Upper lobe of right lung (tissue), 1 donor: ENCODE measurements at regions not wholly inside any gene's neighbourhood (a gene's known extent, or its start where the extent isn't known, plus 50 kb on each side); places are given as distances from the start of the nearest gene placed in this dataset.

Experiments used
- ATAC-seq: fragments of 200-7000 bp; cut with Tn5 transposase; one replicate; pipeline ENCODE4 v1.9.1; 2020; ENCODE audit warnings: mild to moderate bottlenecking, moderate library complexity
- DNase-seq: peaks from one replicate; pipeline ENCODE4 v3.0.0-alpha.2; 2020
- H3K27ac ChIP-seq: fragments of 200-600 bp; one replicate; pipeline ENCODE4 v1.8.0; 2022
- H3K27me3 ChIP-seq: fragments of 200-600 bp; one replicate; pipeline ENCODE4 v1.8.0; 2022; ENCODE audit warnings: mild to moderate bottlenecking
- H3K36me3 ChIP-seq: fragments of 200-600 bp; one replicate; pipeline ENCODE4 v1.8.0; 2022
- H3K4me1 ChIP-seq: fragments of 200-600 bp; one replicate; pipeline ENCODE4 v1.8.0; 2022
- H3K4me3 ChIP-seq: fragments of 200-600 bp; one replicate; pipeline ENCODE4 v1.8.0; 2022; ENCODE audit warnings: mild to moderate bottlenecking
- H3K9me3 ChIP-seq: fragments of 200-600 bp; one replicate; pipeline ENCODE4 v1.8.0; 2022
- CTCF ChIP-seq: fragments of 200-600 bp; IDR thresholded peaks from one replicate; pipeline ENCODE4 v1.8.0; 2022; ENCODE audit warnings: antibody characterized with exemption
- intact Hi-C: fragments of 100-400 bp; cut with DNase I; formaldehyde crosslinking; loops from one replicate; pipeline ENCODE4 v1.11.0; 2022
- donor health status: DM: no; HTN: yes; CAD: no; lungs with severe emphysema.

GRCh38 chr18:1102848-1103247 lies 198.2 kb downstream of the ADCYAP1 start:
- Histone ChIP-seq H3K27ac (no peak overlapping the region), H3K9me3 (no peaks in the 10 kb centered on the region), H3K4me3 (no peak overlapping the region), H3K27me3 (no peaks in the 10 kb centered on the region), H3K4me1 (no peaks in the 10 kb centered on the region), H3K36me3 (no peaks in the 10 kb centered on the region)
- ATAC-seq (no peak), DNase-seq (no peak)
- intact Hi-C loops, result no loop called here
- no peak for TF ChIP-seq CTCF

- Histone ChIP-seq H3K9me3 (no peaks in the 10 kb centered on the region), H3K36me3 (no peaks in the 10 kb centered on the region), H3K4me1 (no peaks in the 10 kb centered on the region), H3K27ac (no peak overlapping the region), H3K27me3 (no peaks in the 10 kb centered on the region), H3K4me3 (no peak overlapping the region)
- no peak for DNase-seq
- no peak for TF ChIP-seq CTCF
- no peak for ATAC-seq
- intact Hi-C loops, result no loop called here
Measured at GRCh38 chr18:1103537-1103936, 198.9 kb downstream of the ADCYAP1 start.

GRCh38 chr18:1104181-1104881 lies 199.7 kb downstream of the ADCYAP1 start:
- DNase-seq, result no peak
- ATAC-seq, result no peak
- TF ChIP-seq CTCF, result no peak

GRCh38 chr18:1124495-1124894 lies 219.8 kb downstream of the ADCYAP1 start:
- Histone ChIP-seq H3K27me3 (no peaks in the 10 kb centered on the region), H3K9me3 (no peaks in the 10 kb centered on the region), H3K27ac (no peak overlapping the region), H3K36me3 (no peaks in the 10 kb centered on the region), H3K4me3 (no peak overlapping the region), H3K4me1 (no peaks in the 10 kb centered on the region)
- DNase-seq (no peak), ATAC-seq (no peak)
- intact Hi-C loops, result no loop called here
- no peak for TF ChIP-seq CTCF

More at GRCh38 chr18:1104181-1104881, 199.7 kb downstream of the ADCYAP1 start:
- intact Hi-C loops, result no loop called here
- Histone ChIP-seq H3K27ac (no peak overlapping the region), H3K9me3 (no peaks in the 10 kb centered on the region), H3K27me3 (no peaks in the 10 kb centered on the region), H3K4me3 (no peak overlapping the region), H3K36me3 (no peaks in the 10 kb centered on the region), H3K4me1 (no peaks in the 10 kb centered on the region)

- H3K4me1 ChIP-seq, result no peaks in the 10 kb centered on the region
- no peak overlapping the region for H3K27ac ChIP-seq
- H3K4me3 ChIP-seq, result no peak overlapping the region
- no peaks in the 10 kb centered on the region for H3K9me3 ChIP-seq
- no peaks in the 10 kb centered on the region for H3K27me3 ChIP-seq
- ATAC-seq, result no peak
- no peak for TF ChIP-seq CTCF
- H3K36me3 ChIP-seq, result no peaks in the 10 kb centered on the region
- intact Hi-C loops, result no loop called here
- no peak for DNase-seq
Measured at GRCh38 chr18:1133541-1133940, 228.9 kb downstream of the ADCYAP1 start.

- H3K9me3 ChIP-seq, result peaks cover 5% of the 10 kb centered on the region
- H3K4me3 ChIP-seq, result no peak overlapping the region
- no peak for DNase-seq
- no peaks in the 10 kb centered on the region for H3K27me3 ChIP-seq
- intact Hi-C loops, result no loop called here
- ATAC-seq, result no peak
- no peaks in the 10 kb centered on the region for H3K36me3 ChIP-seq
- no peak overlapping the region for H3K27ac ChIP-seq
- H3K4me1 ChIP-seq, result no peaks in the 10 kb centered on the region
- no peak for TF ChIP-seq CTCF
Measured at GRCh38 chr18:1147730-1148129, 243.1 kb downstream of the ADCYAP1 start.
